ENCODE measurements at regions not wholly inside any gene's neighbourhood (a gene's known extent, or its start where the extent isn't known, plus 50 kb on each side); places are given as distances from the start of the nearest gene placed in this dataset.

DNA sequence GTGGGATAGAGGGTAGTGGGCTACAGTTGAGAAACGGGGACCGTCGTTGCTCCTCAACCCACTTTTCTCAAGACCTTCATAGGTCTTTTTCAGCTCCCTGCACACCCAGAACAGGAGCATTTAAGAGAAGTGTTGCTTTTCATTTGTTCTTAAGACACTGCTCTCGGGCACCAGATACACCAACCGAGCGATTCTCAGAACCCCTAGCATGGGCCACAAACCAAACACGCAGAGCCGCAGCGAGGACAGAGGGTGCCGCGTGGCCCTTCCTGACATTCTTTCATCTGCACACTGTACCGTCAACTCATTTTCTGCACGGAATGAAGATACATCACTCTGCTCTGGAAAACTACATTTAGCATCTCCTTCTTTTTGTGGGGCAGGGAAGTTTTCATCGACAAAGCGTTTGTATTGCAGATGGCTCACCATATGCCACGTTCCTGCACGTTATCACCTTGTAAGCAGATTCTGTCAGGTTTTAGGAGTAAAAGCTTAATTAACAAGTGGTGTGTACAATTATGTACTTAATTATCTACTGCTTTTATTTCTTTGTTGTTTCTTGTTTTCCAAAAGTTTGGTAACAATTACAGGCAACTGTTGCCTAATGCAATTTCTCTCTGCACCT is 70.4 kb upstream of the MLN start:
- TF ChIP-seq, protein P1, sequence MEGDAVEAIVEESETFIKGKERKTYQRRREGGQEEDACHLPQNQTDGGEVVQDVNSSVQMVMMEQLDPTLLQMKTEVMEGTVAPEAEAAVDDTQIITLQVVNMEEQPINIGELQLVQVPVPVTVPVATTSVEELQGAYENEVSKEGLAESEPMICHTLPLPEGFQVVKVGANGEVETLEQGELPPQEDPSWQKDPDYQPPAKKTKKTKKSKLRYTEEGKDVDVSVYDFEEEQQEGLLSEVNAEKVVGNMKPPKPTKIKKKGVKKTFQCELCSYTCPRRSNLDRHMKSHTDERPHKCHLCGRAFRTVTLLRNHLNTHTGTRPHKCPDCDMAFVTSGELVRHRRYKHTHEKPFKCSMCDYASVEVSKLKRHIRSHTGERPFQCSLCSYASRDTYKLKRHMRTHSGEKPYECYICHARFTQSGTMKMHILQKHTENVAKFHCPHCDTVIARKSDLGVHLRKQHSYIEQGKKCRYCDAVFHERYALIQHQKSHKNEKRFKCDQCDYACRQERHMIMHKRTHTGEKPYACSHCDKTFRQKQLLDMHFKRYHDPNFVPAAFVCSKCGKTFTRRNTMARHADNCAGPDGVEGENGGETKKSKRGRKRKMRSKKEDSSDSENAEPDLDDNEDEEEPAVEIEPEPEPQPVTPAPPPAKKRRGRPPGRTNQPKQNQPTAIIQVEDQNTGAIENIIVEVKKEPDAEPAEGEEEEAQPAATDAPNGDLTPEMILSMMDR (IDR thresholded peaks at IDR 0.05; ENCODE audit: insufficient read depth, low read depth, low read length) = no peak
- no peak for DNase-seq (ENCODE audit: low read depth)
- no peak overlapping the region for H3K4me3 ChIP-seq (ENCODE audit: low read depth, low read length)

DNA sequence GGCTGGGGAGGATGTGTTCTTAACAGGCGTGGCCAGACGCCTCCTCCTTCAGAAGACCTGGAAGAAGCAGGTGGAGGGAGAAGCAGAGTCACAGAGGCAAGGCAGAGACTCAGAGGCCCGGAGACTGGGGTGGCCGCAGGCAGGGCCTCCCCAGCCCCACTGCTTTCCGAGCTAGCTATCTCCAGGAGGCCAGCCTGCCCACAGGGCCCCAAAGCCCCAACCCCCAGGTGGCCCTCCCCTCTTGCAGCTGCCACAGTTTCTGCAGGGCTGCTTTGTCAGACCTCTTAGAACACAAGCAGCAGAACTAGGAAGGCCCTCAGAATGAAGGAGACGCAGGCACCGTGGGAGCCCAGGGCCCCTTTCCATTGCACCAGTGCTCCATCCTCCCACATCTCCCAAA is 69.0 kb upstream of the MLN start:
- DNase-seq (ENCODE audit: low read depth) = no peak
- H3K4me3 ChIP-seq (ENCODE audit: low read depth, low read length) = no peak overlapping the region
- TF ChIP-seq, protein P1 (IDR thresholded peaks at IDR 0.05; ENCODE audit: insufficient read depth, low read depth, low read length) = no peak

DNA sequence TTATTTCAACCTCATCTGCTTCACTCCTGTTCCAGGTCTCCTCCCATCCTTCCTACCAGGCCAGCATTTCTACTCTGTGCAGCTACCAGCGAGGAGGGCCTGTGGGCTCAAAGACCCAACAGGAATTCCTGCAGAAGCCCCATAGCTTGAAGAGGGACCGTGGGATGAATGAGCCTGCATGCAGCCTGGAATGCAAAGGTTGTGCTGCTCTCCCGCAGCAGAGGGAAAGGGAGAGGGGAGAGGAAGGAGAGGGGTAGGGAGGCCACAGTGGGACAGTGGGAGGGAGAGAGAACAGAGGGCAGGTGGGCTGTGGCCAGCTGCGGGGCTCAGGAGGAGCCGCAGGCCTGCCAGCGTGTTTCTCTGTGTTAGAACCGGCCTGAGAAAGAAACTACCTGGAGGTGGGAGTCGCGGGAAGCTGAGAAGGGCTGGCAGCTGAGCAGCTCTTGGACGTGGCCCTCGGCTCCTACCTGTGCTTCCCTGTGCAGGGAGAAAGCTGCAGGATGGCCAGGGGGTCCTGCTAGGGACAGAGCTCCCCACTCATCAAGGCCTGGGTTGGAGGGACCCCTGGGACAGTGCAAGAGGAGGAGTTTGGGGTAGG is 66.1 kb upstream of the MLN start:
- DNase-seq (ENCODE audit: low read depth) = no peak
- no peak overlapping the region for H3K4me3 ChIP-seq (ENCODE audit: low read depth, low read length)
- TF ChIP-seq, protein P1 (IDR thresholded peaks at IDR 0.05; ENCODE audit: insufficient read depth, low read depth, low read length) = no peak

DNA sequence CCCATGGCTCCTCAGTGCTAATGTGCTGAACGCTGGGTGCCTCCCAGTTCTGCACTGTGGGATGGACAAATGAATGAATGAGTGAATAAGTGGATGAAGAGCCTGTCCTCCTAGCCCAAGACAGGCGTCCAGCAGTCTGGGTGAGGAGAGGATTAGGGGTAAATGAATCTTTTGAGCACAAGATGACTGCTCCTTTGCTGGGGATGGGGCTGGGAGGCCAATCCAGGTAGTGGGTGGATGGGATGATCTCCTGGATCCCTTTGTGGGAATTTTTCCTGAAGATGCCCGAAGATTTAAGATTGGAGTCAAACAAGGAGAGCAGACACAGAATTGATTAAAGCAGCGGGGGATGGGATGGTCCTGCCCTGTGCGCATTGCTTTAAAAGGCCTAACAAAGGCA is 65.3 kb upstream of the MLN start:
- DNase-seq (ENCODE audit: low read depth) = no peak
- H3K4me3 ChIP-seq (ENCODE audit: low read depth, low read length) = no peak overlapping the region
- TF ChIP-seq, protein P1 (IDR thresholded peaks at IDR 0.05; ENCODE audit: insufficient read depth, low read depth, low read length) = no peak

DNA sequence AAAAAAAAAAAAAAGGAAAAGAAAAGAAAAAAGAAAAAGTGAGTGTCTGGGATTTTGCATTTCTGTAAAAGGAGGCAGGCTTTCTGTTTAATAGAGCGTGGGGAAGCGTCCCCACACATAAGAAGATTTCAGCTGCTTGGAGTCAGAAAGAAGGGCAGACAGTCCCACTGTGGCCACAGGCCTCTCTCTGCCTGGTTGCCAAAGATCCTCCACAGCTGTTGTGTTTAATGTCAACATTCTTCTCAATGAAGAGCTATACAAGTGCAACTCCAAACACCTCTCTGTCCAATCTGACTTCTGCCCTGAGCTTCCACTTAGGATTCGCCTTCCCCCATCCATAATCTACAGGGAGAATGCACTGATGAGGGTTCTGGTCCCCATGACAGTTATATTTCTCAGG is 64.3 kb upstream of the MLN start:
- peak; percentile 16 for DNase-seq (ENCODE audit: low read depth)
- TF ChIP-seq, protein P1 (IDR thresholded peaks at IDR 0.05; ENCODE audit: insufficient read depth, low read depth, low read length) = no peak
- no peak overlapping the region for H3K4me3 ChIP-seq (ENCODE audit: low read depth, low read length)

DNA sequence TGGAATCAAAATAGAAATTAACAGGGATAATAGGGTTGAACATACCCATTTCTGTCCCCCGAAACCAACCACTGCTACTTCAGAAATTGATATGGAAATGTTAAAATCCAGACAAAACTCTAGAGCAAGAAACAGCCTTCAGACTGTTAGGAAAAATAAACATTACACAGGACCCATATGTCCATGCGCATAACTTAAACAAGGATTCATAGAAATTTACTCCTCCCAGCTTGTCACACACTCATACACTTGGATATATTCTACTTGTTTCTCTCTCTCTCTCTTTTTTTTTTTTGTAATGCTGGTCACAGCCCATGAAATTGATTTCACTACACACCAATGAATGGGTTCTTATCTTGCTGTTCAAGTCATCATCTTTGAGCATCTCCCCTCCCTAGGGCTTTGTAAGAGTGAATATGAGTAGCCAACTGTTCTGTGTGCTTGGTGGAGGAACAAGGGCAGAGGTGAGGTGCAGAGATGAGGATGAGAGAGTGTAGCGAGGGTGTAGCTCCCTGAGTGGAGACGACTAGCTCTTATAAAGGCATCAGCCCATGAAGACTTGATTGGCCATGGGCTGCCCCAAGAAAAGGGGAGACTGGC is 61.8 kb upstream of the MLN start:
- DNase-seq (ENCODE audit: low read depth) = no peak
- H3K4me3 ChIP-seq (ENCODE audit: low read depth, low read length) = no peak overlapping the region
- TF ChIP-seq, protein P1 (IDR thresholded peaks at IDR 0.05; ENCODE audit: insufficient read depth, low read depth, low read length) = no peak

Data from fibroblast of villous mesenchyme (primary cell).